ENCODE measurements at regions not wholly inside any gene's neighbourhood (a gene's known extent, or its start where the extent isn't known, plus 50 kb on each side); places are given as distances from the start of the nearest gene placed in this dataset.

- no peak for DNase-seq (ENCODE audit: low read depth)
- H3K4me3 ChIP-seq (ENCODE audit: low read length): no peak overlapping the region
- TF ChIP-seq CTCF (conservative IDR thresholded peaks at IDR 0.05; ENCODE audit: low read depth, low read length): no peak
These were observed 315.8 kb downstream of the UACA start for GRCh38 chr15:70447521-70447920.

- no peak for TF ChIP-seq CTCF (conservative IDR thresholded peaks at IDR 0.05; ENCODE audit: low read depth, low read length)
- H3K4me3 ChIP-seq (ENCODE audit: low read length): no peak overlapping the region
- DNase-seq (ENCODE audit: low read depth): no peak
These were observed 316.3 kb downstream of the UACA start for GRCh38 chr15:70447081-70447480.

GRCh38 chr15:70443486-70444273 is 319.7 kb downstream of the UACA start:
- no peak for TF ChIP-seq CTCF (conservative IDR thresholded peaks at IDR 0.05; ENCODE audit: low read depth, low read length)
- H3K4me3 ChIP-seq (ENCODE audit: low read length): no peak overlapping the region
- no peak for DNase-seq (ENCODE audit: low read depth)

GRCh38 chr15:70442616-70443321 is 320.6 kb downstream of the UACA start:
- no peak for TF ChIP-seq CTCF (conservative IDR thresholded peaks at IDR 0.05; ENCODE audit: low read depth, low read length)
- H3K4me3 ChIP-seq (ENCODE audit: low read length): no peak overlapping the region
- no peak for DNase-seq (ENCODE audit: low read depth)

- H3K4me3 ChIP-seq (ENCODE audit: low read length): no peak overlapping the region
- TF ChIP-seq CTCF (conservative IDR thresholded peaks at IDR 0.05; ENCODE audit: low read depth, low read length): no peak
- DNase-seq (ENCODE audit: low read depth): no peak
These were observed 321.1 kb downstream of the UACA start for GRCh38 chr15:70442211-70442610.

GRCh38 chr15:70440416-70441138 is 322.8 kb downstream of the UACA start:
- no peak for TF ChIP-seq CTCF (conservative IDR thresholded peaks at IDR 0.05; ENCODE audit: low read depth, low read length)
- no peak for DNase-seq (ENCODE audit: low read depth)
- no peak overlapping the region for H3K4me3 ChIP-seq (ENCODE audit: low read length)
